Keratinocyte (primary cell): ENCODE measurements at regions not wholly inside any gene's neighbourhood (a gene's known extent, or its start where the extent isn't known, plus 50 kb on each side); places are given as distances from the start of the nearest gene placed in this dataset.

ENCODE experiments used
- DNase-seq: peaks from one replicate; pipeline ENCODE4 v3.0.0-alpha.2; 2011; ENCODE audit warnings: low read depth, missing footprints, low spot score
- FAIRE-seq: peaks from 2 replicates; lab custom pipeline; 2011; peaks lifted over from hg19 to GRCh38; lab: Jason Lieb, UNC
- H2AFZ ChIP-seq: 2 replicates; pipeline ENCODE4 v1.6.0; 2012; ENCODE audit warnings: low read length, control low read depth, inconsistent platforms; ENCODE audit not compliant: control insufficient read depth
- H3K27ac ChIP-seq: 2 replicates; pipeline ENCODE4 v1.5.1; 2011; ENCODE audit warnings: low read length; ENCODE audit not compliant: control insufficient read depth, insufficient read depth
- H3K27me3 ChIP-seq: 3 replicates; pipeline ENCODE4 v1.6.0; 2011; ENCODE audit warnings: low read length; ENCODE audit not compliant: control insufficient read depth, insufficient read depth; ENCODE audit errors: extremely low read depth
- H3K36me3 ChIP-seq, 2 experiments: 2 replicates in 1 of 2; 3 replicates in 1 of 2; pipeline ENCODE4 v1.5.1; 2011; ENCODE audit warnings: low read length in 2 of 2, mild to moderate bottlenecking in 1 of 2; ENCODE audit not compliant: control insufficient read depth in 2 of 2, insufficient read depth in 2 of 2; ENCODE audit errors: extremely low read depth in 1 of 2
- H3K4me1 ChIP-seq: 3 replicates; pipeline ENCODE4 v1.5.1; 2011; ENCODE audit warnings: low read length; ENCODE audit not compliant: control insufficient read depth, insufficient read depth; ENCODE audit errors: extremely low read depth
- H3K4me2 ChIP-seq: 3 replicates; pipeline ENCODE4 v1.6.0; 2011; ENCODE audit warnings: low read depth, low read length; ENCODE audit not compliant: control insufficient read depth, insufficient read depth; ENCODE audit errors: extremely low read depth
- H3K4me3 ChIP-seq, 3 experiments: fragments of 200-600 bp in 1 of 3; sonication (generic) in 1 of 3; 2 replicates in 2 of 3; 3 replicates in 1 of 3; pipeline ENCODE4 v1.5.1; 2011 to 2016; ENCODE audit warnings: low read length in 3 of 3, mild to moderate bottlenecking in 3 of 3, control low read depth in 2 of 3, inconsistent platforms in 1 of 3, low read depth in 1 of 3, mixed read lengths in 1 of 3, mixed run types in 1 of 3, moderate library complexity in 1 of 3; ENCODE audit not compliant: control insufficient read depth in 2 of 3, insufficient read depth in 2 of 3; ENCODE audit errors: extremely low read depth in 1 of 3
- H3K79me2 ChIP-seq: 2 replicates; pipeline ENCODE4 v1.6.0; 2012; ENCODE audit warnings: low read length; ENCODE audit not compliant: control insufficient read depth, insufficient read depth
- H3K9ac ChIP-seq: 3 replicates; pipeline ENCODE4 v1.6.0; 2011; ENCODE audit warnings: low read length; ENCODE audit not compliant: control insufficient read depth, insufficient read depth; ENCODE audit errors: extremely low read depth
- H3K9me1 ChIP-seq: 3 replicates; pipeline ENCODE4 v1.6.0; 2011; ENCODE audit warnings: low read length; ENCODE audit not compliant: control insufficient read depth, insufficient read depth; ENCODE audit errors: extremely low read depth
- H3K9me3 ChIP-seq: 2 replicates; pipeline ENCODE4 v1.5.1; 2012; ENCODE audit warnings: low read depth, low read length; ENCODE audit not compliant: control insufficient read depth
- H4K20me1 ChIP-seq: 3 replicates; pipeline ENCODE4 v1.6.0; 2011; ENCODE audit warnings: low read length; ENCODE audit not compliant: control insufficient read depth, insufficient read depth; ENCODE audit errors: extremely low read depth
- CTCF ChIP-seq, 3 experiments: IDR thresholded peaks in 1 of 3; conservative IDR thresholded peaks in 1 of 3; optimal IDR thresholded peaks in 1 of 3; 2 replicates in 2 of 3; 3 replicates in 1 of 3; pipeline versions ENCODE3 to v1.5.1; 2011; ENCODE audit warnings: low read length in 3 of 3, mild to moderate bottlenecking in 3 of 3, moderate library complexity in 2 of 3, control low read depth in 1 of 3, inconsistent platforms in 1 of 3; ENCODE audit not compliant: insufficient read depth in 2 of 3; ENCODE audit errors: extremely low read depth in 1 of 3
- EZH2 ChIP-seq: IDR thresholded peaks from one replicate; pipeline ENCODE4 v1.6.1; 2012; ENCODE audit warnings: inconsistent platforms, mild to moderate bottlenecking, low read length, moderate library complexity
- dilution Hi-C: fragments of 300-500 bp; cut with MboI; formaldehyde crosslinking; loops from one replicate; pipeline ENCODE4 v1.7.0; 2020; ENCODE audit warnings: low sequenced_read_pairs; ENCODE audit not compliant: extremely low pct_ligation_motif_present

GRCh38 chrX:42028109-42028508 is 104.8 kb upstream of the CASK start:
- H3K9ac ChIP-seq, result no peak overlapping the region
- dilution Hi-C loops, result no loop called here
- no peaks in the 10 kb centered on the region for H3K27me3 ChIP-seq
- H3K4me2 ChIP-seq, result no peak overlapping the region
- no peaks in the 10 kb centered on the region for H3K4me1 ChIP-seq
- DNase-seq (no peak), FAIRE-seq (no peak)
- H3K27ac ChIP-seq, result no peak overlapping the region
- H3K79me2 ChIP-seq, result no peaks in the 10 kb centered on the region
- no peaks in the 10 kb centered on the region for H4K20me1 ChIP-seq
- no peak overlapping the region for H2AFZ ChIP-seq
- H3K9me1 ChIP-seq, result no peaks in the 10 kb centered on the region
- no peaks in the 10 kb centered on the region for H3K9me3 ChIP-seq
- TF ChIP-seq EZH2 (no peak), CTCF (optimal IDR thresholded peaks at IDR 0.05 in 1 of 3, IDR thresholded peaks at IDR 0.05 in 1 of 3, conservative IDR thresholded peaks at IDR 0.05 in 1 of 3; ENCODE audit: extremely low read depth in 1 of 3, insufficient read depth in 2 of 3, low read length in 3 of 3) (no peak)
- no peak overlapping the region for H3K4me3 ChIP-seq
- no peaks in the 10 kb centered on the region for H3K36me3 ChIP-seq

GRCh38 chrX:42027367-42028000 is 104.1 kb upstream of the CASK start:
- Histone ChIP-seq H3K9me3 (no peaks in the 10 kb centered on the region), H3K4me2 (no peak overlapping the region), H3K4me1 (no peaks in the 10 kb centered on the region), H3K4me3 (no peak overlapping the region), H4K20me1 (no peaks in the 10 kb centered on the region), H3K27me3 (no peaks in the 10 kb centered on the region), H3K9me1 (no peaks in the 10 kb centered on the region), H3K9ac (no peak overlapping the region), H2AFZ (no peak overlapping the region), H3K27ac (no peak overlapping the region), H3K79me2 (no peaks in the 10 kb centered on the region), H3K36me3 (no peaks in the 10 kb centered on the region)
- DNase-seq, result no peak
- no peak for TF ChIP-seq CTCF (optimal IDR thresholded peaks at IDR 0.05 in 1 of 3, IDR thresholded peaks at IDR 0.05 in 1 of 3, conservative IDR thresholded peaks at IDR 0.05 in 1 of 3; ENCODE audit: extremely low read depth in 1 of 3, insufficient read depth in 2 of 3, low read length in 3 of 3)
- TF ChIP-seq EZH2, result no peak
- dilution Hi-C loops, result no loop called here
- FAIRE-seq, result no peak
